CD4-positive, alpha-beta T cell (primary cell): ENCODE measurements at regions not wholly inside any gene's neighbourhood (a gene's known extent, or its start where the extent isn't known, plus 50 kb on each side); places are given as distances from the start of the nearest gene placed in this dataset.

Experiments used
- ATAC-seq: fragments of 200-7000 bp; cut with Tn5 transposase; one replicate; pipeline ENCODE4 v1.10.0; 2022; ENCODE audit warnings: mild to moderate bottlenecking; ENCODE audit not compliant: poor library complexity
- CTCF ChIA-PET: fragments of 350-600 bp; sonication (Branson Sonifier 250); formaldehyde crosslinking; loops from one replicate; lab custom pipeline; 2021; ENCODE audit warnings: antibody characterized with exemption, inconsistent platforms; lab: Charles Lee
- POLR2A ChIA-PET: fragments of 350-600 bp; sonication (Branson Sonifier 250); formaldehyde crosslinking; loops from one replicate; lab custom pipeline; 2021; ENCODE audit warnings: antibody characterized with exemption, inconsistent platforms; lab: Charles Lee
- DNase-seq, 14 experiments: peaks; one replicate each; pipeline ENCODE4 v3.0.0-alpha.2; 2013 to 2020; ENCODE audit warnings: mixed read lengths in 2 of 14
- H3K27ac ChIP-seq, 2 donors: one replicate each; pipeline versions ENCODE4 v1.5.1 to v1.7.0; 2013; ENCODE audit warnings: low read length in 2 of 2, low read depth in 1 of 2, mild to moderate bottlenecking in 1 of 2
- H3K27me3 ChIP-seq, 2 experiments: 1 replicate in 1 of 2; 2 replicates in 1 of 2; pipeline versions ENCODE4 v1.6.1 to v1.7.0; 2013; ENCODE audit warnings: low read length in 2 of 2, control low read depth in 1 of 2, mild to moderate bottlenecking in 1 of 2, moderate library complexity in 1 of 2; ENCODE audit not compliant: insufficient read depth in 2 of 2, control insufficient read depth in 1 of 2
- H3K36me3 ChIP-seq: one replicate; pipeline ENCODE4 v1.6.1; 2013; ENCODE audit warnings: low read length, control low read depth; ENCODE audit not compliant: insufficient read depth
- H3K4me1 ChIP-seq: one replicate; pipeline ENCODE4 v1.6.1; 2013; ENCODE audit warnings: low read length, control low read depth; ENCODE audit not compliant: insufficient read depth
- H3K4me3 ChIP-seq: one replicate; pipeline ENCODE4 v1.5.1; 2013; ENCODE audit warnings: mild to moderate bottlenecking, low read length, moderate library complexity
- H3K9me3 ChIP-seq, 2 experiments: 1 replicate in 1 of 2; 2 replicates in 1 of 2; pipeline versions ENCODE4 v1.6.1 to v1.7.0; 2013; ENCODE audit warnings: low read length in 2 of 2, mild to moderate bottlenecking in 2 of 2, control low read depth in 1 of 2, moderate library complexity in 1 of 2; ENCODE audit not compliant: control insufficient read depth in 1 of 2, insufficient read depth in 1 of 2
- H3K27ac Mint-ChIP-seq: one replicate; pipeline ENCODE4 v1.8.0; 2020; ENCODE audit warnings: mixed read lengths
- H3K27me3 Mint-ChIP-seq: one replicate; pipeline ENCODE4 v1.8.0; 2021; ENCODE audit warnings: mixed read lengths
- H3K36me3 Mint-ChIP-seq: one replicate; pipeline ENCODE4 v1.8.0; 2021; ENCODE audit warnings: low read depth, mixed read lengths
- H3K4me1 Mint-ChIP-seq: one replicate; pipeline ENCODE4 v1.8.0; 2021; ENCODE audit warnings: low read depth, mixed read lengths
- H3K4me3 Mint-ChIP-seq: one replicate; pipeline ENCODE4 v1.8.0; 2020; ENCODE audit warnings: mild to moderate bottlenecking, mixed read lengths
- H3K9me3 Mint-ChIP-seq: one replicate; pipeline ENCODE4 v1.8.0; 2020; ENCODE audit warnings: mixed read lengths
- intact Hi-C, 2 experiments: fragments of 100-400 bp; cut with DNase I in 1 of 2; cut with micrococcal nuclease in 1 of 2; formaldehyde crosslinking; loops; one replicate each; pipeline versions ENCODE4 v1.15.1 to v1.9.0; 2023 to 2025; cut with DNase I, micrococcal nuclease
- TF ChIP-seq, protein P1 (sequence below): fragments of 200-600 bp; IDR thresholded peaks from one replicate; pipeline ENCODE4 v1.8.0; 2022; ENCODE audit warnings: antibody characterized with exemption, mild to moderate bottlenecking

GRCh38 chr11:37496201-37496600, 898.2 kb upstream of the RAG2 start:
- no peak overlapping the region for H3K4me3 Mint-ChIP-seq

GRCh38 chr11:37484298-37484697, 886.3 kb upstream of the RAG2 start:
- Mint-ChIP-seq H3K27me3 (no peaks in the 10 kb centered on the region), H3K4me1 (no peaks in the 10 kb centered on the region), H3K4me3 (no peak overlapping the region), H3K9me3 (peaks cover 9% of the 10 kb centered on the region), H3K27ac (no peak overlapping the region), H3K36me3 (no peaks in the 10 kb centered on the region)
- no peaks in the 10 kb centered on the region for H3K4me1 ChIP-seq
- intact Hi-C loops: no loop called here
- no peaks in the 10 kb centered on the region for H3K27me3 ChIP-seq
- DNase-seq (no peak), ATAC-seq (no peak)
- H3K4me3 ChIP-seq: no peak overlapping the region
- no peaks in the 10 kb centered on the region for H3K36me3 ChIP-seq
- POLR2A ChIA-PET: no interaction called here
- peaks cover 0 to 3% of the 10 kb centered on the region in 2 experiments for H3K9me3 ChIP-seq
- no peak overlapping the region for H3K27ac ChIP-seq
- CTCF ChIA-PET: no interaction called here
- TF ChIP-seq, protein P1, sequence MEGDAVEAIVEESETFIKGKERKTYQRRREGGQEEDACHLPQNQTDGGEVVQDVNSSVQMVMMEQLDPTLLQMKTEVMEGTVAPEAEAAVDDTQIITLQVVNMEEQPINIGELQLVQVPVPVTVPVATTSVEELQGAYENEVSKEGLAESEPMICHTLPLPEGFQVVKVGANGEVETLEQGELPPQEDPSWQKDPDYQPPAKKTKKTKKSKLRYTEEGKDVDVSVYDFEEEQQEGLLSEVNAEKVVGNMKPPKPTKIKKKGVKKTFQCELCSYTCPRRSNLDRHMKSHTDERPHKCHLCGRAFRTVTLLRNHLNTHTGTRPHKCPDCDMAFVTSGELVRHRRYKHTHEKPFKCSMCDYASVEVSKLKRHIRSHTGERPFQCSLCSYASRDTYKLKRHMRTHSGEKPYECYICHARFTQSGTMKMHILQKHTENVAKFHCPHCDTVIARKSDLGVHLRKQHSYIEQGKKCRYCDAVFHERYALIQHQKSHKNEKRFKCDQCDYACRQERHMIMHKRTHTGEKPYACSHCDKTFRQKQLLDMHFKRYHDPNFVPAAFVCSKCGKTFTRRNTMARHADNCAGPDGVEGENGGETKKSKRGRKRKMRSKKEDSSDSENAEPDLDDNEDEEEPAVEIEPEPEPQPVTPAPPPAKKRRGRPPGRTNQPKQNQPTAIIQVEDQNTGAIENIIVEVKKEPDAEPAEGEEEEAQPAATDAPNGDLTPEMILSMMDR: no peak

More at GRCh38 chr11:37496201-37496600, 898.2 kb upstream of the RAG2 start:
- CTCF ChIA-PET: no interaction called here
- Mint-ChIP-seq H3K27me3 (no peaks in the 10 kb centered on the region), H3K27ac (no peak overlapping the region), H3K36me3 (no peaks in the 10 kb centered on the region), H3K9me3 (peaks cover 6% of the 10 kb centered on the region), H3K4me1 (no peaks in the 10 kb centered on the region)
- H3K4me3 ChIP-seq: no peak overlapping the region
- H3K4me1 ChIP-seq: no peaks in the 10 kb centered on the region
- TF ChIP-seq, protein P1: no peak
- peaks cover 0 to 7% of the 10 kb centered on the region in 2 experiments for H3K9me3 ChIP-seq
- no peaks in the 10 kb centered on the region for H3K27me3 ChIP-seq
- POLR2A ChIA-PET: no interaction called here
- DNase-seq (no peak), ATAC-seq (no peak)
- intact Hi-C loops: no loop called here
- no peaks in the 10 kb centered on the region for H3K36me3 ChIP-seq
- H3K27ac ChIP-seq: no peak overlapping the region

DNA sequence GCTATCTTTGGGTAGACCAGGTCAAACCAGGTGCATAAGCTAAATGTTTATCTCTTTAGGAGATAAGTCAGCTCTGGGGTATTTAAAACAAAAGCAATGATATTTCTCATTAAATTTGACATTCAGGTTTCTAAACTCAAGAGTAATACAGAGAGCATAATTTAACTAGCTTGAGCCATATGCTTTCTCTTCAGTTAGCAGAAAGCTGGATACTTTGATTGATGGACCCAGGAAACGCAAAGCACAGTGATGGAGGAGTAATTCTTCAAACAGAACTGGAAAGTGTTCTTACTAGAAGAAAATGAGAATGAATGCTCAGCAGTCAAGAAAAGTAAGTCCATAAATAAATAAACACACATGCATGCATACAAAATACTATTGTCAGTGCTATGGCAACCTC, 885.7 kb upstream of the RAG2 start:
- no peaks in the 10 kb centered on the region for H3K4me1 ChIP-seq

More for the DNA sequence above, 885.7 kb upstream of the RAG2 start:
- H3K27me3 Mint-ChIP-seq: no peaks in the 10 kb centered on the region
- DNase-seq: no peak
- intact Hi-C loops: no loop called here
- Histone ChIP-seq H3K27me3 (no peaks in the 10 kb centered on the region), H3K9me3 (no peaks in the 10 kb centered on the region), H3K4me3 (no peak overlapping the region), H3K36me3 (no peaks in the 10 kb centered on the region), H3K27ac (no peak overlapping the region)
- no peak overlapping the region for H3K4me3 Mint-ChIP-seq
- no peaks in the 10 kb centered on the region for H3K4me1 Mint-ChIP-seq
- H3K27ac Mint-ChIP-seq: no peak overlapping the region
- TF ChIP-seq, protein P1: no peak
- POLR2A ChIA-PET: no interaction called here
- no peaks in the 10 kb centered on the region for H3K36me3 Mint-ChIP-seq
- CTCF ChIA-PET: no interaction called here
- ATAC-seq: no peak
- H3K9me3 Mint-ChIP-seq: peaks cover 9% of the 10 kb centered on the region
